Keratinocyte (primary cell): ENCODE measurements at regions not wholly inside any gene's neighbourhood (a gene's known extent, or its start where the extent isn't known, plus 50 kb on each side); places are given as distances from the start of the nearest gene placed in this dataset.

Experiments used
- EZH2 ChIP-seq: IDR thresholded peaks from one replicate; pipeline ENCODE4 v1.6.1; 2012; ENCODE audit warnings: inconsistent platforms, mild to moderate bottlenecking, low read length, moderate library complexity
- TF ChIP-seq, protein P1 (sequence below), 3 experiments: IDR thresholded peaks in 1 of 3; conservative IDR thresholded peaks in 1 of 3; optimal IDR thresholded peaks in 1 of 3; 2 replicates in 2 of 3; 3 replicates in 1 of 3; pipeline versions ENCODE3 to v1.5.1; 2011; ENCODE audit warnings: low read length in 3 of 3, mild to moderate bottlenecking in 3 of 3, moderate library complexity in 2 of 3, control low read depth in 1 of 3, inconsistent platforms in 1 of 3; ENCODE audit not compliant: insufficient read depth in 2 of 3; ENCODE audit errors: extremely low read depth in 1 of 3

DNA sequence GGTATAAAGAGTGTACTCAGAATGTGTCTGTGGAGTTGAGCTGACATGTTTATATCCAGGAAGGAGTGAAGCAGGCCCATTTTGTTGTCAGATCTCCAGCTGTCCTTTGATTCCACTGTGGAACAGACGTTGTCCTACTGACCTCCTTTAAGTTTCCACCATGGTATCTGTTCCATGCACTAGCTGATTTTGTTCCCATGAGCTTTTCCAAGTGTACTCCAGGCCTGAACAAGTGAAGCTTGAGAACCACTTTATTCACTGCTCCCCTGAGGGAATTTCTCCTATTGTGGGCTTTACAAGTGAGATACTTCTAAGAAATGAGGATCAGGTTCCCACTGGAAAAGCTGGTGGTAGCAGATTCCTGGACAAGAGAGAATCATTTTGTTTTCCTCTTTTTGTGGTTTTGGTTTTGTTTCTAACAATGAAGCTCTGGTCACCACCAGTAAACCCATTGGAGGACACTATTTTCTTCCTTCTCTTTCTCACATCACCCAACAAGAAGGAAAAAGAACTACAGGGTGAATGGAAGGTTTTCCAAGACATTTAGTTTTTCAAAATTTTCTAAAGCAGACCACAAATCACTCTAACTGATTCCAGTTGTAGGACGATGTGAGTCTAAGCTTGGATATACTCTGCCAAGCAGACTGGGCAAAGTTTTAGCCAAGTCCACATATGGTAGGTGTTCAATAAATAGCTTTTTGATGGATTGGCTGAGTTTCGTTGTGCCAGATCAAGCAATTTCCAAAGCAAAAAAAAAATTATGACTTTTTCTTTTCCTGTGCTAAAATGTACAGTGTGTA lies 144.2 kb downstream of the JCAD start:
- TF ChIP-seq, protein P1, sequence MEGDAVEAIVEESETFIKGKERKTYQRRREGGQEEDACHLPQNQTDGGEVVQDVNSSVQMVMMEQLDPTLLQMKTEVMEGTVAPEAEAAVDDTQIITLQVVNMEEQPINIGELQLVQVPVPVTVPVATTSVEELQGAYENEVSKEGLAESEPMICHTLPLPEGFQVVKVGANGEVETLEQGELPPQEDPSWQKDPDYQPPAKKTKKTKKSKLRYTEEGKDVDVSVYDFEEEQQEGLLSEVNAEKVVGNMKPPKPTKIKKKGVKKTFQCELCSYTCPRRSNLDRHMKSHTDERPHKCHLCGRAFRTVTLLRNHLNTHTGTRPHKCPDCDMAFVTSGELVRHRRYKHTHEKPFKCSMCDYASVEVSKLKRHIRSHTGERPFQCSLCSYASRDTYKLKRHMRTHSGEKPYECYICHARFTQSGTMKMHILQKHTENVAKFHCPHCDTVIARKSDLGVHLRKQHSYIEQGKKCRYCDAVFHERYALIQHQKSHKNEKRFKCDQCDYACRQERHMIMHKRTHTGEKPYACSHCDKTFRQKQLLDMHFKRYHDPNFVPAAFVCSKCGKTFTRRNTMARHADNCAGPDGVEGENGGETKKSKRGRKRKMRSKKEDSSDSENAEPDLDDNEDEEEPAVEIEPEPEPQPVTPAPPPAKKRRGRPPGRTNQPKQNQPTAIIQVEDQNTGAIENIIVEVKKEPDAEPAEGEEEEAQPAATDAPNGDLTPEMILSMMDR (optimal IDR thresholded peaks at IDR 0.05 in 1 of 3, IDR thresholded peaks at IDR 0.05 in 1 of 3, conservative IDR thresholded peaks at IDR 0.05 in 1 of 3; ENCODE audit: extremely low read depth in 1 of 3, insufficient read depth in 2 of 3, low read length in 3 of 3) = no peak
- no peak for TF ChIP-seq EZH2
